GM12878 (cell line): ENCODE measurements at regions not wholly inside any gene's neighbourhood (a gene's known extent, or its start where the extent isn't known, plus 50 kb on each side); places are given as distances from the start of the nearest gene placed in this dataset.

Experiments used
- ATAC-seq: fragments of 200-7000 bp; cut with Tn5 transposase; 3 replicates; pipeline ENCODE4 v1.9.1; 2020; ENCODE audit warnings: mild to moderate bottlenecking, moderate library complexity
- BruUV-seq: library from RNA; stranded (reverse); fragments of 400-500 nt; replicated peaks from 2 replicates; lab custom pipeline; 2021; lab: Mats Ljungman, UMichigan
- CTCF ChIA-PET: fragments of 300-600 bp; sonication (Branson Sonifier 250); formaldehyde crosslinking; extraction: SDS; loops from one replicate; lab custom pipeline; 2021; ENCODE audit warnings: inconsistent platforms; lab: Yijun Ruan, JAX
- POLR2A ChIA-PET: fragments of 350-600 bp; formaldehyde crosslinking; extraction: SDS; loops from one replicate; lab custom pipeline; 2021; ENCODE audit warnings: inconsistent platforms; lab: Charles Lee
- RAD21 ChIA-PET: fragments of 300-600 bp; sonication (Branson Sonifier 250); formaldehyde crosslinking; loops from one replicate; lab custom pipeline; 2023; ENCODE audit warnings: antibody characterized with exemption; ENCODE audit not compliant: unreplicated experiment; lab: Charles Lee
- SMC1A ChIA-PET: fragments of 300-600 bp; sonication (Branson Sonifier 250); formaldehyde crosslinking; loops from one replicate; lab custom pipeline; 2023; ENCODE audit not compliant: unreplicated experiment, uncharacterized antibody; lab: Charles Lee
- DNase-seq: peaks from one replicate; pipeline ENCODE4 v3.0.0-alpha.2; 2011; ENCODE audit warnings: low read depth, low spot score
- FAIRE-seq: peaks from 3 replicates; lab custom pipeline; 2011; peaks lifted over from hg19 to GRCh38; lab: Jason Lieb, UNC
- H2AFZ ChIP-seq: 2 replicates; pipeline ENCODE4 v1.6.0; 2011; ENCODE audit warnings: low read depth, low read length, control low read depth; ENCODE audit not compliant: control insufficient read depth
- H3K27ac ChIP-seq: 2 replicates; pipeline ENCODE4 v1.5.1; 2011; ENCODE audit warnings: control low read depth; ENCODE audit not compliant: control insufficient read depth, insufficient read depth
- H3K27me3 ChIP-seq, 2 experiments: replicated peaks in 1 of 2; 2 replicates each; pipeline versions ENCODE4 v1.6.0 to v1.6.1; 2011; ENCODE audit warnings: low read length in 1 of 2; ENCODE audit not compliant: control insufficient read depth in 2 of 2, insufficient read depth in 2 of 2
- H3K36me3 ChIP-seq, 2 experiments: 2 replicates each; pipeline ENCODE4 v1.5.1; 2011; ENCODE audit warnings: low read length in 1 of 2; ENCODE audit not compliant: control insufficient read depth in 2 of 2, insufficient read depth in 2 of 2
- H3K4me1 ChIP-seq: 2 replicates; pipeline ENCODE4 v1.6.1; 2011; ENCODE audit warnings: mild to moderate bottlenecking, low read length, moderate library complexity, mixed read lengths; ENCODE audit not compliant: control insufficient read depth, insufficient read depth
- H3K4me2 ChIP-seq: 2 replicates; pipeline ENCODE4 v1.6.0; 2011; ENCODE audit warnings: control low read depth; ENCODE audit not compliant: control insufficient read depth, insufficient read depth
- H3K4me3 ChIP-seq: fragments of 200-600 bp; sonication (generic); 2 replicates; pipeline ENCODE4 v1.5.1; 2016
- H3K79me2 ChIP-seq: 2 replicates; pipeline ENCODE4 v1.6.0; 2011; ENCODE audit warnings: low read length; ENCODE audit not compliant: control insufficient read depth, insufficient read depth
- H3K9ac ChIP-seq: 2 replicates; pipeline ENCODE4 v1.8.0; 2011; ENCODE audit warnings: low read length, control low read depth, mixed read lengths; ENCODE audit not compliant: control insufficient read depth, insufficient read depth
- H3K9me3 ChIP-seq: replicated peaks from 3 replicates; pipeline ENCODE4 v1.5.1; 2011; ENCODE audit warnings: mild to moderate bottlenecking, low read length; ENCODE audit not compliant: control insufficient read depth, insufficient read depth
- H4K20me1 ChIP-seq: 2 replicates; pipeline ENCODE4 v1.6.0; 2011; ENCODE audit not compliant: control insufficient read depth, insufficient read depth
- CREM ChIP-seq: IDR thresholded peaks from 2 replicates; pipeline ENCODE4 v1.6.1; 2014; ENCODE audit warnings: antibody characterized with exemption, low read depth
- NKRF ChIP-seq: fragments of 450-650 bp; conservative IDR thresholded peaks from 2 replicates; pipeline ENCODE4 v1.6.1; 2017; ENCODE audit warnings: mild to moderate bottlenecking, moderate library complexity
- ZNF384 ChIP-seq: IDR thresholded peaks from 2 replicates; pipeline ENCODE4 v1.6.1; 2012; ENCODE audit warnings: low read depth, mild to moderate bottlenecking, low read length, improper control_type of control experiment, borderline replicate concordance
- WGBS: methylation state at CpG from one replicate; pipeline ENCODE4 v1.1.6; 2016; ENCODE audit warnings: low lambda C conversion rate; ENCODE audit not compliant: insufficient replicate concordance, insufficient coverage; ENCODE audit errors: missing lambda C conversion rate; 5-methylcytosine and 5-hydroxymethylcytosine counted together
- in situ Hi-C: fragments of 300-500 bp; cut with MboI; formaldehyde crosslinking; loops from 9 replicates; pipeline ENCODE4 v1.14.3; 2018; ENCODE audit warnings: mixed read lengths
- intact Hi-C: fragments of 100-400 bp; cut with micrococcal nuclease; formaldehyde crosslinking; loops from one replicate; pipeline ENCODE4 v1.14.2; 2022; ENCODE audit not compliant: unreplicated experiment

- POLR2A ChIA-PET, result no interaction called here
These were observed 384.8 kb downstream of the MN1 start for GRCh38 chr22:27416511-27417420.

More at GRCh38 chr22:27416511-27417420, 384.8 kb downstream of the MN1 start:
- ChIA-PET CTCF (interaction anchor here (0.9 kb wide), 1 partner anchor 12 kb away, joined by 3 read pairs; no protein-coding TSS in a partner anchor), RAD21 (no interaction called here), SMC1A (no interaction called here)
- Histone ChIP-seq H3K4me3 (no peak overlapping the region), H3K9ac (no peak overlapping the region), H3K4me2 (no peak overlapping the region), H3K4me1 (no peaks in the 10 kb centered on the region), H3K9me3 (no peaks in the 10 kb centered on the region), H2AFZ (no peak overlapping the region), H4K20me1 (no peaks in the 10 kb centered on the region), H3K36me3 (no peaks in the 10 kb centered on the region), H3K79me2 (no peaks in the 10 kb centered on the region), H3K27me3 (no peaks in the 10 kb centered on the region), H3K27ac (no peak overlapping the region)
- no TSS peak for BruUV-seq
- 9% methylated on average over 10 of the region's 12 CpGs for WGBS
- intact Hi-C loops (no loop called here), in situ Hi-C loops (no loop called here)
- no peak for DNase-seq
- no peak for ATAC-seq
- no peak for FAIRE-seq
- TF ChIP-seq NKRF, result no peak
- no peak for TF ChIP-seq CREM
- TF ChIP-seq ZNF384, result no peak
